Esophagus muscularis mucosa (tissue), 3 donors: ENCODE measurements at regions not wholly inside any gene's neighbourhood (a gene's known extent, or its start where the extent isn't known, plus 50 kb on each side); places are given as distances from the start of the nearest gene placed in this dataset.

Experiments used
- POLR2A ChIP-seq: fragments of 450-650 bp; IDR thresholded peaks from one replicate; pipeline ENCODE4 v1.6.1; 2017; ENCODE audit warnings: antibody characterized with exemption, moderate library complexity, mild to moderate bottlenecking, low read depth
- POLR2AphosphoS5 ChIP-seq, 2 donors: sonication (generic); formaldehyde crosslinking; IDR thresholded peaks; one replicate each; pipeline ENCODE4 v1.6.1; 2017; ENCODE audit warnings: antibody characterized with exemption in 2 of 2
- TF ChIP-seq, protein P1 (sequence below), 3 experiments: fragments of 200-600 bp in 2 of 3; fragments of 450-650 bp in 1 of 3; sonication (generic) in 2 of 3; IDR thresholded peaks; one replicate each; pipeline ENCODE4 v1.5.1; 2017 to 2019; ENCODE audit warnings: antibody characterized with exemption in 3 of 3, mild to moderate bottlenecking in 2 of 3, moderate library complexity in 1 of 3

DNA sequence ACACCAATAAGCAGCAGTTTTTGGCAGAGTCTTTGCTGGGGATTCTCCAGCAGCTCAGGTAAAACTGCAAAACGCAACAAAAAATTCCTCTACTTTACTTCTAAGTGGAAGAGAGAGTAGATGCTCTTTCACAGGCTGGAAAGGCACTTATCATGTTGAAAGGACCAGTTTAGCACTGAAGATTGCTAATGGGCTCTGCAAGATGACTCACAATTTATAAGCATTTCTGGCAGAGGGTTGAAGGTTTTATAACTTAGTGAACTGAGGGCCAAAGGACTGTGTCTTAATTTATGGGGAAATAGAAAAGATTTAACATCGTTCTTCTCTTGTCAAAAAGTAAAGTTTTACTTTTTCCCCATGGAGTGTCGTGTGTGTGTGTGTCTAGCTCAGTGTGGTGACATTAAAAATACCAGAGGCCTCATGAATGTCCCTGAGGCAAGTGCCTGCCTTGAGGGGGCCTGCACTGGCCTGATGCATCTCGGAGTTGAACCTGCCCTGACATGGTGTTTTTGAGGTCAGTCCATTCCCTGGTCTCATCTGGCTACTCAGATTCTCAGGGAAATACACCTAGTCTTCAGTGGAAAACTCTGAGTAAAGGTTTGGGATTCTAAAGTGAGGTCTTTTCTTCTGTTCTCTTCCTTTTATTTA lies 1092.0 kb downstream of the NAALADL2 start:
- TF ChIP-seq, protein P1, sequence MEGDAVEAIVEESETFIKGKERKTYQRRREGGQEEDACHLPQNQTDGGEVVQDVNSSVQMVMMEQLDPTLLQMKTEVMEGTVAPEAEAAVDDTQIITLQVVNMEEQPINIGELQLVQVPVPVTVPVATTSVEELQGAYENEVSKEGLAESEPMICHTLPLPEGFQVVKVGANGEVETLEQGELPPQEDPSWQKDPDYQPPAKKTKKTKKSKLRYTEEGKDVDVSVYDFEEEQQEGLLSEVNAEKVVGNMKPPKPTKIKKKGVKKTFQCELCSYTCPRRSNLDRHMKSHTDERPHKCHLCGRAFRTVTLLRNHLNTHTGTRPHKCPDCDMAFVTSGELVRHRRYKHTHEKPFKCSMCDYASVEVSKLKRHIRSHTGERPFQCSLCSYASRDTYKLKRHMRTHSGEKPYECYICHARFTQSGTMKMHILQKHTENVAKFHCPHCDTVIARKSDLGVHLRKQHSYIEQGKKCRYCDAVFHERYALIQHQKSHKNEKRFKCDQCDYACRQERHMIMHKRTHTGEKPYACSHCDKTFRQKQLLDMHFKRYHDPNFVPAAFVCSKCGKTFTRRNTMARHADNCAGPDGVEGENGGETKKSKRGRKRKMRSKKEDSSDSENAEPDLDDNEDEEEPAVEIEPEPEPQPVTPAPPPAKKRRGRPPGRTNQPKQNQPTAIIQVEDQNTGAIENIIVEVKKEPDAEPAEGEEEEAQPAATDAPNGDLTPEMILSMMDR (IDR thresholded peaks at IDR 0.05) = no peak
- TF ChIP-seq POLR2A (no peak), POLR2AphosphoS5 (IDR thresholded peaks at IDR 0.05) (no peak)
